HG03066 (cell line): ENCODE measurements at regions not wholly inside any gene's neighbourhood (a gene's known extent, or its start where the extent isn't known, plus 50 kb on each side); places are given as distances from the start of the nearest gene placed in this dataset.

Experiments
- ATAC-seq: cut with Tn5 transposase; IDR thresholded peaks from one replicate; pipeline ENCODE4 v1.9.1; 2021; ENCODE audit warnings: low read depth; ENCODE audit not compliant: unreplicated experiment

DNA sequence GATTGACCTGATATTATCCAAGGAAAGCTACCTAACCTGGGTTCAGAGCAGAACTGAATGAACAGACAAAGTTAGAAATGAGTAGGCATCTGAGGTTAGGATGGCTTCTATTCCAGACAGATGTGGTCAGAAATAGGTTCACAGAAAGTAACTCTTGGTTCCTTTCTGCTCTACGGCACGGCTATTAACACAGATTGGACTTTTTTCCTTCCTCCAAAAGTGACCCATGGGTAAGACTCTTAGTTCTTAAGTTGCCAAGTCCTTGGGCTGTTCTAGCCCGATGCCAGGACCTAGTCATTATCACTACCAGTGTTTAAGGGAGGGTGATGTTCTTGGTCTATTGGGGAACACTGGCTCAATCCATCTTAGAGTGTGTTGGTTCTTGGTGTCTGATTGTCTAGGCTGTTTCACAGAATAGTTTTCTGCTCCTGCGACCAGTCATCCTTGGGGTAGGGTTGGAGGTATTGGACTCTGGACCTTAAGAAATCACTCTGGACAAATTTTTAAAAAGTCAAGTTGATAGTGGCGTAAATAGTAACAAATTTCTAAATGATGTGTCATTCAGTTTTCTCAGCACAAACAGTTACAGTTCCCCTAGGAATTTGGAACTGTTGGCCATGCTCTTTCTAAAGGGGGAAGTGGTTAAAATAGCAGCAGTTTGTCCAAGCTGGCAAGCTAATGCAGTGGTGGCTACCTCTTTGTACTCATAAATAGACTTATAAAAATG is 60.1 kb upstream of the MYCBP2 start:
- peak; percentile 63 for ATAC-seq

DNA sequence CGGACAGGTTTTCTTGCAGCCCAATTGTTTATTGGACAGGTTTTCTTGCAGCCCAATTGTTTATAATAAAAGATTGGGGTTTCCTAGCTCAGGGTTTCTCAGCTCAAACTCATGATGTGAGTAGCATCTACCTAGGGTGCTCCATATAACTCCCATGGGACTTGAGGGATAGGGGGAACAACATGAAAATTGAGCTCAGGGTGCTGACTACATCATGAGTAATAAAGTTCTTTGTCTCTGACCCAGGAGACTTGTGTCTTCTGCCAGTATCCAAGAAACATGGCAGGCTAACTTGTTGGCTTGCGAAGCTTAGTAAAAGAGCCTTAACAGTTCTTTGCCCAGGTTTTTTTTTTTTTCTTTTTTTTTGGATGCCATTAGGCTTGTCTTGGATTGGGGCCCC is 59.2 kb upstream of the MYCBP2 start:
- no peak for ATAC-seq

DNA sequence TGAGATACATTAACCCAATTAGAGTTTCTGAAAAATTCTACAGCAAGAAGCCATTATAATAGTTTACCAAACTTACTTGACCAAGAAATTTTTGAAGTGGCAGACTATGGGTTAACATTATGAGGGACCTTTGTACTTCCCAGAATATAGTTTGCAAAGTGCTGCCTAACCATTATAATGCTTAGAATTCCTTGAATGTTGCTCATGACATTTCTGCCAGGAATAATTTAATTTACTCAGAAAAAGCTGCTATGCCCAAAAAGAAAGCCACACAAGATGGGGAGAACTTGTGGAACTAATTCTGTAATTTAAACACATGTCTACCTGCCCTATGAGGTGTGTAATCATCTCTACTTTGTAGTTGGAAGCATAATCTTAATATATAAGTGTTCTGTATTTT is 58.1 kb upstream of the MYCBP2 start:
- no peak for ATAC-seq

DNA sequence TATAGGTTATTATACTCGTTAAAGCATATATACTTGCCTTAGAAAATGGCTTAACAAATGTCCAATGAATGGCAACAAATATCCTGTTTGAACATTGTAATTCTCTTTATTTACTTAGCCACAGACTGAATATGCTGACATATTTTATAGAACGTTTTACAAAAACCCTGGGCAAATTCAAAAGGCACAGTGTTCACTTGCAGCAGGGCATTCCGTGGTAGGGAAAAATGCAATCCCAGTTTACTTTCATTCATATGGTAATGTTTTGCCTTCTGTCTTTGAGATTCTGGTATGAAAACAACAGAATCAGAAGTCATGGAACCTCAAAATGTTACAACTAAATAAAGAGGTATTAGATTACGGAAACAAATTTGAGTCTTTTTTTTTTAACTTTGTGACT is 56.2 kb upstream of the MYCBP2 start:
- no peak for ATAC-seq

DNA sequence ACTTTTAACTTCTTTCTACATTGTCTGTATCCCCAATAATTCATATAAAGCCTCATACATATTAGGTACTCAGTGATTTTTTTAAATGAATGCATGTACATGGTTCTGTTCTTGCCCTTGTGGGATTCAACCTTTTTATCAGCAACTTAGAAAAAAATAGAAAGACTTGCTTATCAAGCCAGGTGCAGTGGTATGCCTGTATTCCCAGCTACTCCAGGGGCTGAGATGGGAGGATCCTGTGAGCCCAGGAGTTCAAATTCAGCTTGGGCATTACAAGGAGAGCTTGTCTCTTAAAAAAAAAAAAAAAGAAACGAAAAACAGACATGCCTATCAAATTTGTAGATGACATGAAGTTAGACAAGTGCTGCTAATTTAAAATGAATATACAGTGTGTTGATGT is 54.2 kb upstream of the MYCBP2 start:
- no peak for ATAC-seq

DNA sequence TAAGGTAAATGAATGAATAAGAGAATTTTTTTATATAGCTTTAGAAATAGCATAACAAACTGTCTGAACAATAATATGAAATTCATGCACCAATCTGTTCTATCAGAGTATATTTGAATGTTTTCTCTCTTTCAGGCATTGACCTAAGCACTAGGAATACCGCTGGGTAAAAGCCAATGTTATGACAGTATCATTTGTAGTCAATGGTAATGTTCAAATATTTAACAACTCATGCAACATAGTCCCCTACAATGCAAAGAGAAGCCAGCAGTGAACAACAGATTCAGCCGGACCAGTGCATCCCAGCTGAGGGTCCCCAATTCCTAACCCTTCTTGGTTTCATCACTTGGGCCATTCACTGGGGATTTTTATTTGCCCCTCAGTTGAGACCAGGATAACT is 52.6 kb upstream of the MYCBP2 start:
- ATAC-seq, result no peak

DNA sequence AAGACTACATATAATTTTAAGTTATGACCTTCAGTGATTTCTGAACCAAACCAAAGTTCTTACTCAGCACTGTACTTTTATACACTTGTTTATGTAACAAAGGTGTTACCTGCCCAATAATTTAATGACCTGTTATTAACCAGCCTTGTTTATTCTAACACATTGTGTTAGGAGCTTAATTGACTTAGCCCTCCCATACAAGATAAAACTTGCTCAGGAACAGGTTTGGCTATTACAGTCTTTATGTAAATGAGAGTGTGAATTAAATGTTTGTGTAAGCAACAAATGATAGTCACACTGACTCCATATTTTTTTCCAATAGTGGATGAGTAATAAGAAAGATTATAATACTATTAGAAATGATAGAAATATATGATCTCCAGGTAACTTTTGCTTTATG is 51.8 kb upstream of the MYCBP2 start:
- no peak for ATAC-seq

DNA sequence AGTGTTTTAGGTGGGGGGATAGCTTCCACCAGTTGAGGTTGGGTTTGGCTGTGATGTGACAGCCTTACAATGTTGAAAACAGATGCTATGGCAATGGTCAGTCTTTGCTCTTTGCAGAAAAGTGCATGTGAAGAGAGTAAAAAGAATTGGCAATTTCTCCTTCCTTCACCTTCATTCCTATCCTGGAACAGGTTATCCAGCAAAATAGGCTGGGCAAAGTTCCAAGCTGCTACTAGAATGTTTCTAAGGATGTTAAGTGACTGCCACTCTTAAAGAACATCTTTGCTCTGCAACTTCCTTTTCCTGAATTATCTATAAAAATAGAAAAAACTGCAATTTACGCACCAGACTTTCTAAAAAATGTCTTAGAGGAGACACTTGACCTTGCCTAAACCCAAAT is 50.1 kb upstream of the MYCBP2 start:
- no peak for ATAC-seq
